Smooth muscle cell (in vitro differentiated cells): ENCODE measurements at regions not wholly inside any gene's neighbourhood (a gene's known extent, or its start where the extent isn't known, plus 50 kb on each side); places are given as distances from the start of the nearest gene placed in this dataset.
A peak's percentile ranks its signal among the peaks of the same experiment; 100 is the strongest.

ENCODE experiments used
- DNase-seq: peaks from one replicate; lab custom pipeline; 2025; ENCODE audit not compliant: unreplicated experiment; lab: John Stamatoyannopoulos, UW
- H2AFZ ChIP-seq: fragments of 200-600 bp; sonication (generic); 2 replicates; pipeline ENCODE4 v1.6.0; 2016; ENCODE audit warnings: antibody characterized with exemption, low read depth, mild to moderate bottlenecking
- H3F3A ChIP-seq: fragments of 200-600 bp; sonication (generic); 2 replicates; pipeline ENCODE4 v1.6.0; 2017; ENCODE audit warnings: antibody characterized with exemption, low read depth
- H3K27ac ChIP-seq: fragments of 200-600 bp; sonication (generic); 2 replicates; pipeline ENCODE4 v1.5.1; 2016; ENCODE audit warnings: low read depth, mild to moderate bottlenecking
- H3K27me3 ChIP-seq: fragments of 200-600 bp; sonication (generic); 2 replicates; pipeline ENCODE4 v1.6.1; 2016; ENCODE audit warnings: low read depth, mild to moderate bottlenecking
- H3K36me3 ChIP-seq: fragments of 200-600 bp; sonication (generic); 2 replicates; pipeline ENCODE4 v1.5.1; 2016; ENCODE audit warnings: low read depth
- H3K4me1 ChIP-seq: fragments of 200-600 bp; sonication (generic); 2 replicates; pipeline ENCODE4 v1.5.1; 2016; ENCODE audit warnings: low read depth
- H3K4me2 ChIP-seq: fragments of 200-600 bp; sonication (generic); 2 replicates; pipeline ENCODE4 v1.6.0; 2016; ENCODE audit warnings: mild to moderate bottlenecking
- H3K4me3 ChIP-seq: fragments of 200-600 bp; sonication (generic); 2 replicates; pipeline ENCODE4 v1.5.1; 2016; ENCODE audit warnings: mild to moderate bottlenecking
- H3K79me2 ChIP-seq: fragments of 200-600 bp; sonication (generic); 2 replicates; pipeline ENCODE4 v1.6.0; 2016; ENCODE audit warnings: low read depth, mild to moderate bottlenecking
- H3K9ac ChIP-seq: fragments of 200-600 bp; sonication (generic); 2 replicates; pipeline ENCODE4 v1.6.0; 2016; ENCODE audit warnings: low read depth
- H3K9me3 ChIP-seq: fragments of 200-600 bp; sonication (generic); replicated peaks from 2 replicates; pipeline ENCODE4 v1.5.1; 2016; ENCODE audit warnings: low read depth
- H4K20me1 ChIP-seq: fragments of 200-600 bp; sonication (generic); 2 replicates; pipeline ENCODE4 v1.6.0; 2016; ENCODE audit warnings: low read depth
- CTCF ChIP-seq: fragments of 200-600 bp; sonication (generic); IDR thresholded peaks from 2 replicates; pipeline ENCODE4 v1.5.1; 2017; ENCODE audit warnings: borderline replicate concordance, mild to moderate bottlenecking, antibody characterized with exemption; ENCODE audit not compliant: insufficient read depth, poor library complexity, severe bottlenecking
- WGBS: methylation state at CpG from one replicate; pipeline ENCODE4 v1.1.7; 2016; ENCODE audit warnings: low lambda C conversion rate; 5-methylcytosine and 5-hydroxymethylcytosine counted together

DNA sequence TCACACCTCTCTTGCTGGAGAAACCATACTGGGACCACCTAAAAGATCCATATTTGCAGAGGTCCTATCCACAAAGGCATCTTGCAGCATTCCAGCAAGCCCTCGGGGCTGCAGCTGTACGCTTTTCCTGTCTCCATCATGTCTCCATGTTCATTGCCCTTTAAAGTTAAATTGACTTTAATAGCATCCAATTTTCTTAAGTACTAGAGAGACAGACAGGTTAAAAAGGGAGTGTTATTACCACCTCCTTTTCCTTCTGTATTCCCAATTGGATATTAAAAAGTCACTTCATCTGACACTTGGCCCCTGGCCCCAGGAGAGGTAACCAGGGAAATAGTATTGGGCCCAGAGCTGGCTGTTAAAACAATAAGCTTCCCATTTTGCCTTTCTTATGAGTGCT is 178.6 kb downstream of the UNC5CL start:
- no peak for DNase-seq
- Histone ChIP-seq H3K4me3 (no peak overlapping the region), H3K36me3 (no peaks in the 10 kb centered on the region), H3K4me2 (no peak overlapping the region), H3K9ac (no peak overlapping the region), H3K4me1 (no peaks in the 10 kb centered on the region), H3K27me3 (no peaks in the 10 kb centered on the region), H3K9me3 (no peaks in the 10 kb centered on the region), H3K79me2 (no peaks in the 10 kb centered on the region), H3K27ac (no peak overlapping the region), H3F3A (no peaks in the 10 kb centered on the region), H4K20me1 (no peaks in the 10 kb centered on the region), H2AFZ (no peak overlapping the region)
- TF ChIP-seq CTCF, result no peak
- WGBS, result 60% methylated on average over 2 of the region's 2 CpGs

- Histone ChIP-seq H3K4me3 (no peak overlapping the region), H3K36me3 (no peaks in the 10 kb centered on the region), H4K20me1 (no peaks in the 10 kb centered on the region), H3K4me2 (no peak overlapping the region), H3K9me3 (no peaks in the 10 kb centered on the region), H3K27ac (peak overlapping the region; percentile 70), H3K4me1 (no peaks in the 10 kb centered on the region), H3F3A (no peaks in the 10 kb centered on the region), H3K27me3 (no peaks in the 10 kb centered on the region), H3K9ac (no peak overlapping the region), H2AFZ (no peak overlapping the region), H3K79me2 (no peaks in the 10 kb centered on the region)
- DNase-seq, result no peak
- no peak for TF ChIP-seq CTCF
- WGBS, result 16% methylated on average over 2 of the region's 2 CpGs
These were observed 182.8 kb downstream of the UNC5CL start for GRCh38 chr6:40856271-40856670.

DNA sequence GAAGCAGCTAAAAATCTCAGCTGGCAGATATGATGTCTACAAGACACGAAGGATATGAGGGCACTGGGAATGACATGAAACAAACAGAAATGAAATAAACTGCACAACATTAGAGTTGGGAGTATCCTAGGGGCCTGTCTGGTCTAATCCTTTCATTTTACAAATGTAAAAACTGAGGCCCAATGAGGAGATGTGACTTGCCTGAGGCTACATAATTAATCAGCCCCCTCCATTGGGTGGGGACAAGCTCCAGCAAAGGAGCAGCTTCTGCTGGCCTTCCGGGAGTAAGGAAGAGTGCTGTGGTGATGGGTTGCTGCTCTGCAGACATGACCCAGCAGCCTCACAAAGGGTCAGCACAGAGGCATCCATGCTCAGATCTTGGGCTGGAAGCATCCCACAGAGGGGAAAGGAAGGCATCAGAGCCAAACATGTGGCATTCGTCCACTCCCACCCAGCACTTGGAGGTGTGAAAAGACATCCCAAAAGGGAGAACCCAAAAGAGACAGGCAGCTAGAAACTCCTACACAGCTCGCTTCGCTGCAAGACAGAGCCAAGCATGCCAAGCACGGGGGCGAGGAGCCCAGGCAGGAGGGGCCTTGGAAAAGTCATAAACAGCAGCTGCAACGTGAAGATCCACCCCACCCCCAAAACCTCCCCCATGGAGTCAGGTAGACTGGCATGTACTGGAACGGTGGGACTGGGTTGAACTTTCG is 183.7 kb downstream of the UNC5CL start:
- no peaks in the 10 kb centered on the region for H3K79me2 ChIP-seq
- 81% methylated on average over 10 of the region's 10 CpGs for WGBS

More for the DNA sequence above, 183.7 kb downstream of the UNC5CL start:
- Histone ChIP-seq H3K9ac (no peak overlapping the region), H3K27ac (no peak overlapping the region), H3F3A (no peaks in the 10 kb centered on the region), H2AFZ (no peak overlapping the region), H3K27me3 (no peaks in the 10 kb centered on the region), H3K4me3 (no peak overlapping the region), H3K36me3 (no peaks in the 10 kb centered on the region), H4K20me1 (no peaks in the 10 kb centered on the region), H3K4me1 (no peaks in the 10 kb centered on the region), H3K4me2 (no peak overlapping the region), H3K9me3 (no peaks in the 10 kb centered on the region)
- no peak for DNase-seq
- no peak for TF ChIP-seq CTCF
